ENCODE measurements at regions not wholly inside any gene's neighbourhood (a gene's known extent, or its start where the extent isn't known, plus 50 kb on each side); places are given as distances from the start of the nearest gene placed in this dataset.

DNA sequence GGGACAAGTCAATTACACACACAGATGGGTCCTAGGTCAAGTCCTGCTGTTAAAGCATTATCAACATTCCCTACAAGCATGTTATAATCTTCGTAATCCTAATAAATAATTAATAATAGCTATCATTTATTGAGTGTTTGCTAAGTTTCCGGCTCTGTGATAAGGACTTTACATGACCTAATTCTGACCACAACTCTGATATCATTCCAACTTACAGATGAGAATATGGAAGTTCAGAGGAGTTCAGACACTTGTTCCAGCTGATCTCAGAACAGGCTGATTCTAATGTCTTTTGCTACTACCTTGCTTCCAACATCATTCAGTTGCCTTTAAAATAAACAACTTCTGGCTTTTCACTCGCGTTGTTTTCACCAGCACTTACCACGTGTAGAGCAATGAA lies 770.1 kb upstream of the CXADR start:
- H3K27ac ChIP-seq = no peak overlapping the region
- WGBS = 79% methylated on average over 5 of the region's 5 CpGs
- DNase-seq (ENCODE audit: low spot score in 2 of 2) = no peak
- no peak overlapping the region for H3K4me3 ChIP-seq
- no peaks in the 10 kb centered on the region for H3K36me3 ChIP-seq
- no peak for TF ChIP-seq EP300 (IDR thresholded peaks at IDR 0.05)
- peaks cover 15% of the 10 kb centered on the region for H3K4me1 ChIP-seq
- no peaks in the 10 kb centered on the region for H3K27me3 ChIP-seq
- no peaks in the 10 kb centered on the region for H3K9me3 ChIP-seq

DNA sequence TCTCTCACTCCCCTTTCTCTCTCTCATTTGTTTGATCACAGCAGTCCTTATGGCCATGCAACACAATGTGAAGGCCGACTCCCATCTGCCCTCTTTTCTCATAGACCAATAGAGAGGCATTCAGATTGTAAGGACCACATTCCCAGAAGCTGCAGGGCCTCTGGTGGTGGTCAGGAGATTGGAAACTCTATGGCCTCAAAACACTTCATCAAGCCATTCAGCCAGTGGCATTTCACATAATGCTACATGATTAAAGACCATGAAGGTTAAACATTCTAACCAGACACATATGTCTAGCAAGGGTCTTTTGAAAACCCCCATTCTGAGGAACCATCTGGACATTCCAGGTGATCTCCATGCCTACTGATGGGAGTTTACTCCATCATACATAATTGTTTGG lies 769.5 kb upstream of the CXADR start:
- no peak for TF ChIP-seq POLR2AphosphoS5 (IDR thresholded peaks at IDR 0.05)
- no peak for TF ChIP-seq EP300 (IDR thresholded peaks at IDR 0.05)
- TF ChIP-seq POLR2A (IDR thresholded peaks at IDR 0.05) = no peak
- TF ChIP-seq, protein P1, sequence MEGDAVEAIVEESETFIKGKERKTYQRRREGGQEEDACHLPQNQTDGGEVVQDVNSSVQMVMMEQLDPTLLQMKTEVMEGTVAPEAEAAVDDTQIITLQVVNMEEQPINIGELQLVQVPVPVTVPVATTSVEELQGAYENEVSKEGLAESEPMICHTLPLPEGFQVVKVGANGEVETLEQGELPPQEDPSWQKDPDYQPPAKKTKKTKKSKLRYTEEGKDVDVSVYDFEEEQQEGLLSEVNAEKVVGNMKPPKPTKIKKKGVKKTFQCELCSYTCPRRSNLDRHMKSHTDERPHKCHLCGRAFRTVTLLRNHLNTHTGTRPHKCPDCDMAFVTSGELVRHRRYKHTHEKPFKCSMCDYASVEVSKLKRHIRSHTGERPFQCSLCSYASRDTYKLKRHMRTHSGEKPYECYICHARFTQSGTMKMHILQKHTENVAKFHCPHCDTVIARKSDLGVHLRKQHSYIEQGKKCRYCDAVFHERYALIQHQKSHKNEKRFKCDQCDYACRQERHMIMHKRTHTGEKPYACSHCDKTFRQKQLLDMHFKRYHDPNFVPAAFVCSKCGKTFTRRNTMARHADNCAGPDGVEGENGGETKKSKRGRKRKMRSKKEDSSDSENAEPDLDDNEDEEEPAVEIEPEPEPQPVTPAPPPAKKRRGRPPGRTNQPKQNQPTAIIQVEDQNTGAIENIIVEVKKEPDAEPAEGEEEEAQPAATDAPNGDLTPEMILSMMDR (IDR thresholded peaks at IDR 0.05) = no peak
- Histone ChIP-seq H3K4me1 (peaks cover 15% of the 10 kb centered on the region), H3K9me3 (no peaks in the 10 kb centered on the region), H3K27me3 (no peaks in the 10 kb centered on the region), H3K4me3 (no peak overlapping the region), H3K27ac (no peak overlapping the region), H3K36me3 (no peaks in the 10 kb centered on the region)
- WGBS = 90% methylated on average over 1 of the region's 1 CpG
- DNase-seq (ENCODE audit: low spot score in 2 of 2) = no peak

DNA sequence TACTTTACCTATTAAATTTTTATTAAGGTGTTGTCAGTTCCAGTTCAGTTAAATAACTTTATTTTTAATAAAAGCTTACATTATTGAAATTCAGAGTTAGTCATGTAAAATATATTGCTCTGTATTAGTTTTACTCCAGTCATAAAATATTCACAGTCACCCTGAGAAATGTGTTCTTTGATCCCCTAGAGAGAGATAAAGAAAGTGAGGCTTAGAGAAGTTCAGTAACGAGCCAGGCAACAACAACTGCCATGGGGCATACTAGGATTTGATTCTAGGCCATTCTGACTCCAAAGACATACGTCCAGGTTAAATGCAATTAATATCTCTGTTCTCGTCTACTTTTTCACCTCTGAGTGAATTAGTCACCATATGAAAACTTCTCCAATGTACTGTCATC lies 761.9 kb upstream of the CXADR start:
- TF ChIP-seq, protein P1 (IDR thresholded peaks at IDR 0.05) = no peak
- TF ChIP-seq EP300 (IDR thresholded peaks at IDR 0.05) (no peak), POLR2A (IDR thresholded peaks at IDR 0.05) (no peak), POLR2AphosphoS5 (IDR thresholded peaks at IDR 0.05) (no peak)
- DNase-seq (ENCODE audit: low spot score in 2 of 2) = no peak
- Histone ChIP-seq H3K27me3 (no peaks in the 10 kb centered on the region), H3K4me3 (no peak overlapping the region), H3K36me3 (no peaks in the 10 kb centered on the region), H3K27ac (no peak overlapping the region), H3K4me1 (peaks cover 6% of the 10 kb centered on the region), H3K9me3 (no peaks in the 10 kb centered on the region)
- WGBS = 64% methylated on average over 3 of the region's 3 CpGs

DNA sequence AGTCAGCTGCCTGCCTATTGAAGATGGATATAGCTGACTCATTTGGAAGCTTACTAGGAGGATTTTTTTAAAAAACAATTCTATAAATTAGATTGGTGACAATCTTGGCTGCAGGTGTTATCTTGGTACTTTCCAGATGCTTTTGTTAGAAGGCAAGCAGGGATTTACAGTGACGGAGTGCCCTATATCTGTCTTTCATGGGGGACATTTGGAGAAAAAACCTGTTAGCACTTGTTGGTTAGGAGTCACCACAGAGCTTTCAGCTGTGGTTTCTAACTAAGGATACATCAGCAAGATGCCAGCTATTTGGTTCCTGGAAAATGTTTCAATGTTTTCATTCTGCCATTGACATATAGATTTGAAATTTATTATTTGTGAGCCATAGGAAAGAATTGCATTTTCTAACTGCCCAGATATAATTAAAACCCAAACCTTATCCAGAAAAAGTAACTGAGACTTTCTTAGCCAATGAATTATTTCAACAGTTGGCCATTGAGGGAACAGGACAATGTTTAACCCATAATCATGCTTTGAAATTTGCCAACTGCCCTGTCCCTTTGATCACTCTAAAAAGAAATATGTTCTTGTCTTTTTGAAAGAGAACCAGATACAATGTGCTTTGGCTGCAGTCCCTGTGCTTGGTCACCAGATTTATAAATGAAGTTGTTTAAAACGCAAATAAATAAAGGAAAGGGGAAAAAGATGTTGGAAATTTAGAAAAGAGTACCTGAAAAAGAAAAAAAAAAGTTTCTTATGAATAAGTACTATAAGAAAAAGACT lies 761.0 kb upstream of the CXADR start:
- Histone ChIP-seq H3K27ac (no peak overlapping the region), H3K4me1 (peaks cover 6% of the 10 kb centered on the region), H3K9me3 (no peaks in the 10 kb centered on the region), H3K27me3 (no peaks in the 10 kb centered on the region), H3K36me3 (no peaks in the 10 kb centered on the region), H3K4me3 (no peak overlapping the region)
- DNase-seq (ENCODE audit: low spot score in 2 of 2) = no peak
- TF ChIP-seq, protein P1 (IDR thresholded peaks at IDR 0.05) = no peak
- TF ChIP-seq POLR2AphosphoS5 (IDR thresholded peaks at IDR 0.05) = no peak
- no peak for TF ChIP-seq EP300 (IDR thresholded peaks at IDR 0.05)
- no peak for TF ChIP-seq POLR2A (IDR thresholded peaks at IDR 0.05)
- WGBS = 58% methylated on average over 2 of the region's 2 CpGs

DNA sequence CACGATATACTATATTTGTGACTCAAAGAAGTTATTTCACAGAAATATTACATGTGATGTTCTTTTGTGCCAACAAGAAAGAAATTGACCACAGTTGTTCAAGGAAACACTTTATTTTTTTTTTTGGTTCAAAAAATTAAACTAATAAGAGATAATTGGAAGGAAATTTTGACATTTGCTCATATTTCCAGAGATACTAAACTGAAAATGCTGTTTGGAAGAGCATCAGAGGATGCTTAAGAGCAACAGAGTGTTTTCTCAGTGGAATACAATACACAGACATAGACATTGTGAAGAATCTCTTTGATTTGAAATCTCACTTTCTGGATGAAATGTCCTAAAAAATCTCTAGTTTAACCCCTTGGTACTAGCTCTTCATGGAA lies 760.4 kb upstream of the CXADR start:
- H3K36me3 ChIP-seq = no peaks in the 10 kb centered on the region
- no peaks in the 10 kb centered on the region for H3K9me3 ChIP-seq
- no peak for DNase-seq (ENCODE audit: low spot score in 2 of 2)
- peaks cover 6% of the 10 kb centered on the region for H3K4me1 ChIP-seq
- 65% methylated on average over 1 of the region's 1 CpG for WGBS
- H3K27me3 ChIP-seq = no peaks in the 10 kb centered on the region
- H3K4me3 ChIP-seq = no peak overlapping the region
- no peak for TF ChIP-seq POLR2A (IDR thresholded peaks at IDR 0.05)
- TF ChIP-seq, protein P1 (IDR thresholded peaks at IDR 0.05) = no peak
- no peak for TF ChIP-seq EP300 (IDR thresholded peaks at IDR 0.05)
- no peak for TF ChIP-seq POLR2AphosphoS5 (IDR thresholded peaks at IDR 0.05)
- no peak overlapping the region for H3K27ac ChIP-seq

DNA sequence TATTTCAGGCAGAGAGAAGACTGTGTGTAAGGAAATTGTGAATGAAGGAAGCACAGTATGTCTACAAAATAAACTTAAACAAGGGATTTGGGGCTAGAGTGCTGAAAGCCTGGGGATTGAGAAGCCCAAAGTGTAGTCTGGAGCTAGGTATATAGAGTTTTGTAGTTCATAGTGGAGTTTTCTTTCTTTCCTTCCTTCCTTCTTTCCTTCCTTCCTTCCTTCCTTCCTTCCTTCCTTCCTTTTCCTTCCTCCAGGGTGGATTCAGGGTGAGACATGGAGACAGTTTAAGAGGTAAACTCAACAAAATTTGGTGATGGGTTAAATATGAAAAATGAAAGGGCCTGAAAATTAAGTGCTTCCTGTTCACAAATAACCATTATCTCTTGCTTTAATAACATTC lies 757.8 kb upstream of the CXADR start:
- Histone ChIP-seq H3K27me3 (no peaks in the 10 kb centered on the region), H3K9me3 (no peaks in the 10 kb centered on the region), H3K4me3 (no peak overlapping the region), H3K27ac (no peak overlapping the region), H3K36me3 (no peaks in the 10 kb centered on the region), H3K4me1 (peaks cover 5% of the 10 kb centered on the region)
- DNase-seq (ENCODE audit: low spot score in 2 of 2) = no peak
- TF ChIP-seq POLR2AphosphoS5 (IDR thresholded peaks at IDR 0.05) = no peak
- TF ChIP-seq, protein P1 (IDR thresholded peaks at IDR 0.05) = no peak

All from suprapubic skin (tissue), 4 donors.